ENCODE measurements at regions not wholly inside any gene's neighbourhood (a gene's known extent, or its start where the extent isn't known, plus 50 kb on each side); places are given as distances from the start of the nearest gene placed in this dataset.
"Not testable (repeated sequence)": the region's sequence is repeated elsewhere in the genome, so short reads cannot be mapped to it uniquely, and the experiment has no call there.

GRCh38 chr15:36026627-36027283 is 480.8 kb upstream of the DPH6 start:
- Mint-ChIP-seq H3K4me1 (no peaks in the 10 kb centered on the region), H3K9me3 (no peaks in the 10 kb centered on the region), H3K27ac (no peak overlapping the region), H3K4me3 (no peak overlapping the region), H3K36me3 (ENCODE audit: low read depth) (no peaks in the 10 kb centered on the region), H3K27me3 (no peaks in the 10 kb centered on the region)
- ATAC-seq (no peak), DNase-seq (no peak)

DNA sequence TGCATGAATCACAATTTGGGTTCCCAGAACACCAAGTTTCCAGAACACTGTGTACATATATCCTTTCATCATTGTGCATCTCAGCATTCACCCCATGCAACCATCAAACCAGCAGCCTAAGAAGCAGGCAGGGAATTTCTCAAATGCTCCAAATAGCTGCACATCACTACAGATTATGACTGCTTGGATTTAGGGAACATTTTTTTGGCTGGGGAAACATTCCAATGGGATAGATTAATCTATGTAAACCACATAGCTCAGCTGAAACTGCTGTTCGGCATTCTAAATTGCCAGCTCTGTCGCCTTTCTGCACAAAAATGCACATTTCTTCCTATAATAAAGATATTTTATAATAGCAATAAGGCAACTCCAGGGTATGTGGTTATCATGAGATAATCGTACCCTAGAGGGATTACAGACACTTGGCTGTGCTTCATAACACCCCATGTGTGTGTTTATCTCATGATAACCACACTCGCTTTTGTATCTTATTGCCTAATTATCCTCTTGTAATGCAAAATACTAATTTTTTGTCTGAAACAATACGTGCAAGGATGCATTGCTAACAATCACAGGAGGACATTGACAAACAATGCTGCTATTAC is 483.7 kb upstream of the DPH6 start:
- Mint-ChIP-seq H3K36me3 (ENCODE audit: low read depth) (no peaks in the 10 kb centered on the region), H3K9me3 (no peaks in the 10 kb centered on the region), H3K4me3 (no peak overlapping the region), H3K4me1 (no peaks in the 10 kb centered on the region), H3K27me3 (no peaks in the 10 kb centered on the region), H3K27ac (no peak overlapping the region)
- no peak for ATAC-seq
- DNase-seq = no peak

DNA sequence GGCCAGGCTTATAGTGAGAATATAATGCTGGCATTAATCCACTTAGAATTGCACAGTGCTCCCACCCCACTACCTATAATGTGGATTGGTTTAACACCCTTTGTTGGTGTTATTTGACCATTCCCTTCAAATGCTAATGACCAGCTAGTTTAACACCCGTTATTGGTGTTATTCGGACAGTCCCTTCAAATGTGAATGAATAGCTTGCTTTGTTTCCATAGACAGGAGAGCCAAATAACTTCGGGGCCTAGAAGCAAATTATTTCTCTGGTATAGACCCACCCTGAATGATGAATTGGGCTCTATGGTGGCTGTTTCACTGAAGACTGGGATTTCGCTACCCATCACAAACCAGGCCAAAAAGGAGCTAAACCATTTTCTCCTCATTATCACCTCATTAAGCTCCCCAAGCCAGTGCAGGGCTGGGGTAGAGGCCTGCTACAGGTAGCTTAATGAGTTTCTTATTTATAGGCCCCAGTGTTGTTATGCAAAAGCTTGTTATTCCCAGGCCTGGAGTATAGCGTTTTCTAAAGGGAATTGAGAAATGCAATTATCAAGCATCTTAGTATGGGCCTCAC is 494.1 kb upstream of the DPH6 start:
- Mint-ChIP-seq H3K9me3 (no peaks in the 10 kb centered on the region), H3K4me1 (no peaks in the 10 kb centered on the region), H3K36me3 (ENCODE audit: low read depth) (no peaks in the 10 kb centered on the region), H3K27ac (no peak overlapping the region), H3K27me3 (no peaks in the 10 kb centered on the region), H3K4me3 (no peak overlapping the region)
- no peak for DNase-seq
- no peak for ATAC-seq

DNA sequence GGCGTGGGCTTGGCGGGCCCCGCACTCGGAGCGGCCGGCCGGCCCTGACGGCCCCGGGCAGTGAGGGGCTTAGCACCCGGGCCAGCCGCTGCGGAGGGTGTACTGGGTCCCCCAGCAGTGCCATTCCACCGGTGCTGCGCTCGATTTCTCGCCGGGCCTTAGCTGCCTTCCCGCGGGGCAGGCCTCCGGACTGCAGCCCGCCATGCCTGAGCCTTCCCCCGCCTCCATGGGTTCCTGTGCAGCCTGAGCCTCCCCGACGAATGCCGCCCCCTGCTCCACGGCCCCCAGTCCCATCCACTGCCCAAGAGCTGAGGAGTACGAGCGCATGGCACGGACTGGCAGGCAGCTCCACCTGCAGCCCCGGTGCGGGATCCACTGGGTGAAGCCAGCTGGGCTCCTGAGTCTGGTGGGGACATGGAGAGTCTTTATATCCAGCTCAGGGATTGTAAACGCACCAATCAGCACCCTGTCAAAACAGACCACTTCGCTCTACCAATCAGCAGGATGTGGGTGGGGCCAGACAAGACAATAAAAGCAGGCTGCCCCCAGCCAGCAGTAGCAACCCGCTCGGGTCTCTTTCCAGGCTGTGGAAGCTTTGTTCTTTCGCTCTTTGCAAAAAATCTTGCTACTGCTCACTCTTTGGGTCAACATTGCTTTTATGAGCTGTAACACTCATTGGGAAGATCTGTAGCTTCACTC is 501.2 kb upstream of the DPH6 start:
- not testable (repeated sequence) for H3K9me3 Mint-ChIP-seq

DNA sequence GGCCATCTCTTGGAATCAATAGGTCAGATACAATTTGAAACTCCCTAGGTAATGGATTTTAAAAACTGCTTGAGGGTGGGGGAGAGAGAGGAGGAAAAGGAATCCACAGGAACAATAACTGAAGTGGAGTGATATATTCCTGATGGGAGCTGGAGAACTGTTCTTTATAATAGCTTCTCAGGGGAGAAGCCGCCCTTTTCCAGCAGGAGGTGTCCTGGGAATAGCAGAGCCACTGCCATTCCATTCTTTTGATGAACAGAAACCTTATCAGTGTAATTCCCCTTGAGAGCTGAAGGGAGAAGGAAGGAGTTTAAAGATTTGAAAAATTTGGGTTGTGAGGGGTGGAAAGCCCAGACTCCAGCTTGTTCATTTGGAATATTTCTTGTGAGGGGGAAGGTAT is 504.9 kb upstream of the DPH6 start:
- no peaks in the 10 kb centered on the region for H3K36me3 Mint-ChIP-seq (ENCODE audit: low read depth)
- no peak for DNase-seq
- peaks cover 4% of the 10 kb centered on the region for H3K9me3 Mint-ChIP-seq
- no peak for ATAC-seq
- H3K27ac Mint-ChIP-seq = no peak overlapping the region
- H3K4me1 Mint-ChIP-seq = no peaks in the 10 kb centered on the region
- no peak overlapping the region for H3K4me3 Mint-ChIP-seq
- H3K27me3 Mint-ChIP-seq = no peaks in the 10 kb centered on the region

More for the DNA sequence above, 501.2 kb upstream of the DPH6 start:
- H3K4me3 Mint-ChIP-seq; H3K4me1 Mint-ChIP-seq; H3K27me3 Mint-ChIP-seq; DNase-seq; ATAC-seq; H3K36me3 Mint-ChIP-seq (ENCODE audit: low read depth); H3K27ac Mint-ChIP-seq: not testable (repeated sequence)

DNA sequence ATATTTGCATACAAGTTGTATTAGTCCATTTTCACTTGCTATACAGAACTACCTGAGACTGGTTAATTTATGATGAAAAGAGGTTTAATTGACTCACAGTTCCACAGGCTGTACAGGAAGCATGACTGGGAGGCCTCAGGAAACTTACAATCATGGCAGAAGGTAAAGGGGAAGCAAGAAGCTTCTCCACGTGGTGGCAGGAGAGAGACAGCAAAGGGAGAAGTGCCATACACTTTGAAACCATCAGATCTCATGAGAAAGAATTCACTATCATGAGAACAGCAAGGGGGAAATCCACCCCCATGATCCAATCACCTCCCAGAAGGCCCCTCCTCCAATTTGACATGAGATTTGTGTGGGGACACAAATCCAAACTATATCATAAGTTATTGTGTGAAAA is 506.7 kb upstream of the DPH6 start:
- DNase-seq; H3K9me3 Mint-ChIP-seq; H3K36me3 Mint-ChIP-seq (ENCODE audit: low read depth); H3K4me3 Mint-ChIP-seq; H3K4me1 Mint-ChIP-seq; ATAC-seq; H3K27me3 Mint-ChIP-seq; H3K27ac Mint-ChIP-seq: not testable (repeated sequence)

- ATAC-seq = no peak
- Mint-ChIP-seq H3K4me1 (no peaks in the 10 kb centered on the region), H3K36me3 (ENCODE audit: low read depth) (no peaks in the 10 kb centered on the region), H3K4me3 (no peak overlapping the region), H3K9me3 (peaks cover 4% of the 10 kb centered on the region), H3K27ac (no peak overlapping the region), H3K27me3 (no peaks in the 10 kb centered on the region)
- no peak for DNase-seq
Measured at GRCh38 chr15:36053746-36054145, 507.8 kb upstream of the DPH6 start.

- no peak overlapping the region for H3K4me3 Mint-ChIP-seq
- DNase-seq = no peak
- no peaks in the 10 kb centered on the region for H3K36me3 Mint-ChIP-seq (ENCODE audit: low read depth)
- no peak overlapping the region for H3K27ac Mint-ChIP-seq
- H3K9me3 Mint-ChIP-seq = no peaks in the 10 kb centered on the region
- ATAC-seq = no peak
- H3K27me3 Mint-ChIP-seq = no peaks in the 10 kb centered on the region
- no peaks in the 10 kb centered on the region for H3K4me1 Mint-ChIP-seq
Measured at GRCh38 chr15:36059596-36059995, 513.6 kb upstream of the DPH6 start.

- DNase-seq (no peak), ATAC-seq (no peak)
- Mint-ChIP-seq H3K36me3 (ENCODE audit: low read depth) (no peaks in the 10 kb centered on the region), H3K4me1 (no peaks in the 10 kb centered on the region), H3K27ac (no peak overlapping the region), H3K27me3 (no peaks in the 10 kb centered on the region), H3K9me3 (no peaks in the 10 kb centered on the region), H3K4me3 (no peak overlapping the region)
Measured at GRCh38 chr15:36062357-36062756, 516.4 kb upstream of the DPH6 start.

DNA sequence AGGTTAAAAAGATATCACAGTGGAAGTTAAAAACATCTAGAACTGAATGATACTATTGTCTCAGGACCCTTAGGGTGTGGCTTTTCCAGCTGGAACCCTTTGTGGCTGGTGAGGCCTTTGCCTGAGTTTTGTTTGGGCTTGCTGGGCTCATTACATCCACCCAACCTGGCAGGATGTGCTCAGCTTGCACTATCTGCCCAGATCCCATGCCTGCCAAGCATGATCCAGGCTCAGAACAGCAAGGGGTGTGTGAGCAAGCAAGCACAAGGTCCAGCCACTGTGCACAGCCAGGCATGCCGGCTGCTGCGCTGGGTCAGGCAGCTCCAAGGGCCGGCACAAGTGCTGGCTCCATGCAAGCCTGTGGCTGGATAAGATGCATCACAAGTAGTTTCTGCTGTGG is 512.7 kb upstream of the CDIN1 start:
- H3K36me3 Mint-ChIP-seq (ENCODE audit: low read depth) = no peaks in the 10 kb centered on the region
- no peaks in the 10 kb centered on the region for H3K4me1 Mint-ChIP-seq
- H3K9me3 Mint-ChIP-seq = no peaks in the 10 kb centered on the region
- ATAC-seq = no peak
- H3K27me3 Mint-ChIP-seq = no peaks in the 10 kb centered on the region
- H3K27ac Mint-ChIP-seq = no peak overlapping the region
- DNase-seq = no peak
- H3K4me3 Mint-ChIP-seq = no peak overlapping the region

- H3K36me3 Mint-ChIP-seq (ENCODE audit: low read depth) = no peaks in the 10 kb centered on the region
- no peak overlapping the region for H3K4me3 Mint-ChIP-seq
- H3K4me1 Mint-ChIP-seq = no peaks in the 10 kb centered on the region
- ATAC-seq (no peak), DNase-seq (no peak)
- no peaks in the 10 kb centered on the region for H3K9me3 Mint-ChIP-seq
- no peaks in the 10 kb centered on the region for H3K27me3 Mint-ChIP-seq
- H3K27ac Mint-ChIP-seq = no peak overlapping the region
Measured at GRCh38 chr15:36067483-36068274, 511.7 kb upstream of the CDIN1 start.

DNA sequence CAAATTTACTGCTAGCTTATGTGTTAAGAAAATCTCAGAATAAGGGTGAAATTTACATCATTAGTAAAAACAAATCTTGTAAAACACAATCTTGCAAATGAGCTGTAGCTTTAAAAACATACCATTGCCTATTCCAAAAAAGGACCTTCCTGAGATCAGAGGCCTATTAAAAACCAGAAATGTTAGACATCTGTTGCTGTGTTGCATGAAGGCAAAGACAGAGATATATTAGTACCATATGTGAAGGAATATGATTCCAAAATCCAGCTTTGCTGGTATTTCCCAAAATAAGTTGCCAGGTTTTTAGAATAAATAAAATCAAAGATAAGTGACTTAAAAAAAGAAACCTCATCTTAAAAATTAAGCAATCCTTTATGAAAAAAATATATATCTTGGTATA is 504.1 kb upstream of the CDIN1 start:
- H3K27me3 Mint-ChIP-seq = no peaks in the 10 kb centered on the region
- H3K36me3 Mint-ChIP-seq (ENCODE audit: low read depth) = no peaks in the 10 kb centered on the region
- peaks cover 5% of the 10 kb centered on the region for H3K9me3 Mint-ChIP-seq
- no peaks in the 10 kb centered on the region for H3K4me1 Mint-ChIP-seq
- H3K27ac Mint-ChIP-seq = no peak overlapping the region
- DNase-seq = no peak
- no peak for ATAC-seq
- H3K4me3 Mint-ChIP-seq = no peak overlapping the region

- ATAC-seq (no peak), DNase-seq (no peak)
- H3K27ac Mint-ChIP-seq = no peak overlapping the region
- H3K4me3 Mint-ChIP-seq = no peak overlapping the region
- no peaks in the 10 kb centered on the region for H3K4me1 Mint-ChIP-seq
- H3K27me3 Mint-ChIP-seq = peaks cover 1% of the 10 kb centered on the region
- peaks cover 25% of the 10 kb centered on the region for H3K9me3 Mint-ChIP-seq
- no peaks in the 10 kb centered on the region for H3K36me3 Mint-ChIP-seq (ENCODE audit: low read depth)
Measured at GRCh38 chr15:36079021-36079420, 500.4 kb upstream of the CDIN1 start.

DNA sequence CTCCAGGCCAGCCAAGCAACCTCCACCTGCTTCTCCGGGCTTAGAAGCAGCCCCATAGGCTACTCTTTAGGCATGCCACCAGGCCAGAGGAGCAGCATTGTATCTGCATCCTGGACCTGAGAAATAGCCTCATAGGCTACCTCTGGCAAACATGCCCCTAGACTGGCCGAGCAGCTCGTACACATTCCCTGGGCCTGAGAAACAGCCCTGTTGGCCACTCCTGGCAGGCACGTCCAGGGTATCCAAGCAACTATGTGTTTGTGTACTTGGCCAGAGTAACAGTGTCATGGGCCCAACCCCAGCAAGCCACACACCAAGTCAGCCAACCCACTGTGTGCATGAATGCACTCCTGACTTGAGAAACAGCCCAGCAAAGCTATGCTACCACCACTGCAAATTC is 498.7 kb upstream of the CDIN1 start:
- no peaks in the 10 kb centered on the region for H3K36me3 Mint-ChIP-seq (ENCODE audit: low read depth)
- DNase-seq = no peak
- peaks cover 27% of the 10 kb centered on the region for H3K9me3 Mint-ChIP-seq
- no peak for ATAC-seq
- H3K27me3 Mint-ChIP-seq = peaks cover 1% of the 10 kb centered on the region
- H3K4me1 Mint-ChIP-seq = no peaks in the 10 kb centered on the region
- no peak overlapping the region for H3K4me3 Mint-ChIP-seq
- no peak overlapping the region for H3K27ac Mint-ChIP-seq

Data from activated naive CD8-positive, alpha-beta T cell treated with anti-CD3 and anti-CD28 coated beads, Interleukin-2, amount 50 U/mL, for 24 hours (primary cell).